Stimulated activated CD4-positive, alpha-beta T cell treated with anti-CD3 and anti-CD28 coated beads, Interleukin-15, amount 100 ng/mL, for 48 hours (primary cell): ENCODE measurements at regions not wholly inside any gene's neighbourhood (a gene's known extent, or its start where the extent isn't known, plus 50 kb on each side); places are given as distances from the start of the nearest gene placed in this dataset.

Source experiments
- DNase-seq, 2 donors: peaks; one replicate each; pipeline ENCODE4 v3.0.0-alpha.2; 2020; ENCODE audit warnings: low read depth in 2 of 2

GRCh38 chr21:23732776-23733175 lies 1874.5 kb downstream of the MRPL39 start:
- DNase-seq: no peak

- DNase-seq: no peak
These were observed 1878.0 kb downstream of the MRPL39 start for GRCh38 chr21:23729331-23729730.

- no peak for DNase-seq
These were observed 1881.7 kb downstream of the MRPL39 start for GRCh38 chr21:23725576-23725975.

GRCh38 chr21:23718446-23719285 lies 1888.6 kb downstream of the MRPL39 start:
- DNase-seq: no peak

GRCh38 chr21:23712166-23712565 lies 1895.1 kb downstream of the MRPL39 start:
- DNase-seq: no peak

- no peak for DNase-seq
These were observed 1900.8 kb downstream of the MRPL39 start for GRCh38 chr21:23706431-23706830.

GRCh38 chr21:23699402-23699801 lies 1907.9 kb downstream of the MRPL39 start:
- DNase-seq: no peak

GRCh38 chr21:23698619-23699018 lies 1908.7 kb downstream of the MRPL39 start:
- no peak for DNase-seq

- DNase-seq: no peak
These were observed 1911.8 kb downstream of the MRPL39 start for GRCh38 chr21:23695443-23695842.

GRCh38 chr21:23694390-23694789 lies 1912.9 kb downstream of the MRPL39 start:
- no peak for DNase-seq

- no peak for DNase-seq
These were observed 1917.0 kb downstream of the MRPL39 start for GRCh38 chr21:23690316-23690715.

GRCh38 chr21:23686737-23687523 lies 1920.4 kb downstream of the MRPL39 start:
- DNase-seq: no peak

- DNase-seq: no peak
These were observed 1922.8 kb downstream of the MRPL39 start for GRCh38 chr21:23684431-23684830.

GRCh38 chr21:23664193-23664694 lies 1943.0 kb downstream of the MRPL39 start:
- DNase-seq: no peak

GRCh38 chr21:23660560-23660959 lies 1946.7 kb downstream of the MRPL39 start:
- no peak for DNase-seq

GRCh38 chr21:23644768-23645167 lies 1962.5 kb downstream of the MRPL39 start:
- DNase-seq: no peak

- no peak for DNase-seq
These were observed 1967.6 kb downstream of the MRPL39 start for GRCh38 chr21:23639721-23640120.

- DNase-seq: no peak
These were observed 1969.1 kb downstream of the MRPL39 start for GRCh38 chr21:23638131-23638695.

GRCh38 chr21:23633447-23633940 lies 1973.8 kb downstream of the MRPL39 start:
- no peak for DNase-seq

- DNase-seq: no peak
These were observed 1983.0 kb downstream of the MRPL39 start for GRCh38 chr21:23624281-23624680.

- no peak for DNase-seq
These were observed 1994.3 kb downstream of the MRPL39 start for GRCh38 chr21:23613014-23613413.

- DNase-seq: no peak
These were observed 1995.1 kb downstream of the MRPL39 start for GRCh38 chr21:23612210-23612609.
